HepG2 (cell line): ENCODE measurements at regions not wholly inside any gene's neighbourhood (a gene's known extent, or its start where the extent isn't known, plus 50 kb on each side); places are given as distances from the start of the nearest gene placed in this dataset.

Experiments
- ATAC-seq: fragments of 200-7000 bp; cut with Tn5 transposase; 3 replicates; pipeline ENCODE4 v1.9.1; 2020; ENCODE audit warnings: mild to moderate bottlenecking, moderate library complexity
- BruUV-seq: library from RNA; stranded (reverse); fragments of 400-500 nt; replicated peaks from 2 replicates; lab custom pipeline; 2021; lab: Mats Ljungman, UMichigan
- CTCF ChIA-PET: fragments of 300-600 bp; formaldehyde crosslinking; extraction: SDS; loops from one replicate; lab custom pipeline; 2021; ENCODE audit warnings: low total read pairs, inconsistent platforms, low intra/inter-chr PET ratio; lab: Yijun Ruan, JAX
- POLR2A ChIA-PET: fragments of 350-600 bp; sonication (Branson Sonifier 250); formaldehyde crosslinking; loops from one replicate; lab custom pipeline; 2020; ENCODE audit warnings: antibody characterized with exemption, inconsistent platforms; lab: Yijun Ruan, JAX
- DNase-seq: peaks from one replicate; pipeline ENCODE4 v3.0.0-alpha.2; 2015; ENCODE audit warnings: low spot score
- FAIRE-seq: peaks from 3 replicates; lab custom pipeline; 2011; peaks lifted over from hg19 to GRCh38; lab: Jason Lieb, UNC
- H2AFZ ChIP-seq: one replicate; pipeline ENCODE4 v1.6.1; 2011; ENCODE audit warnings: low read length, inconsistent platforms
- H3K27ac ChIP-seq: fragments of 300-600 bp; 3 replicates; pipeline ENCODE4 v1.8.0; 2011; ENCODE audit warnings: mixed run types, mild to moderate bottlenecking, mixed read lengths, low read length, inconsistent platforms; ENCODE audit not compliant: insufficient read depth; ENCODE audit errors: extremely low read length
- H3K27me3 ChIP-seq, 2 experiments: fragments of 200-600 bp in 1 of 2; 2 replicates in 1 of 2; 3 replicates in 1 of 2; pipeline versions ENCODE4 v1.6.0 to v1.8.0; 2011; ENCODE audit warnings: low read length in 2 of 2, mild to moderate bottlenecking in 2 of 2, moderate library complexity in 2 of 2, inconsistent platforms in 1 of 2; ENCODE audit not compliant: insufficient read depth in 2 of 2, control insufficient read depth in 1 of 2
- H3K36me3 ChIP-seq, 2 experiments: fragments of 200-600 bp in 1 of 2; replicated peaks in 1 of 2; 2 replicates in 1 of 2; 3 replicates in 1 of 2; pipeline versions ENCODE4 v1.5.1 to v1.8.0; 2011; ENCODE audit warnings: low read length in 2 of 2, inconsistent platforms in 1 of 2; ENCODE audit not compliant: insufficient read depth in 2 of 2, control insufficient read depth in 1 of 2
- H3K4me1 ChIP-seq: 2 replicates; pipeline ENCODE4 v1.5.1; 2012; ENCODE audit warnings: low read length, inconsistent platforms; ENCODE audit not compliant: insufficient read depth
- H3K4me2 ChIP-seq: 2 replicates; pipeline ENCODE4 v1.6.0; 2011; ENCODE audit warnings: low read depth, low read length, inconsistent platforms
- H3K4me3 ChIP-seq, 3 experiments: fragments of 200-600 bp in 1 of 3; sonication (generic), shearing (Covaris generic) in 1 of 3; replicated peaks in 1 of 3; 2 replicates each; pipeline ENCODE4 v1.5.1; 2011 to 2016; ENCODE audit warnings: low read length in 3 of 3, inconsistent platforms in 2 of 3, low read depth in 2 of 3, mild to moderate bottlenecking in 2 of 3, control low read depth in 1 of 3, mixed read lengths in 1 of 3; ENCODE audit not compliant: insufficient read depth in 1 of 3
- H3K79me2 ChIP-seq: one replicate; pipeline ENCODE4 v1.6.1; 2011; ENCODE audit warnings: low read length, inconsistent platforms; ENCODE audit not compliant: insufficient read depth
- H3K9ac ChIP-seq: 2 replicates; pipeline ENCODE4 v1.6.0; 2011; ENCODE audit warnings: mild to moderate bottlenecking, low read depth, low read length, inconsistent platforms; ENCODE audit not compliant: insufficient read depth
- H3K9me3 ChIP-seq: 2 replicates; pipeline ENCODE4 v1.5.1; 2012; ENCODE audit warnings: mild to moderate bottlenecking, low read length
- H4K20me1 ChIP-seq: 2 replicates; pipeline ENCODE4 v1.6.0; 2011; ENCODE audit warnings: inconsistent platforms, mild to moderate bottlenecking, low read length, moderate library complexity; ENCODE audit not compliant: insufficient read depth
- HOXA5 ChIP-seq: sonication (generic); formaldehyde crosslinking; IDR thresholded peaks from 2 replicates; pipeline ENCODE4 v1.4.0; 2020; ENCODE audit warnings: missing genetic modification reagents
- JARID2 ChIP-seq: sonication (generic); formaldehyde crosslinking; IDR thresholded peaks from 2 replicates; pipeline ENCODE4 v1.8.1; 2023; ENCODE audit warnings: missing genetic modification reagents, inconsistent platforms; ENCODE audit not compliant: insufficient replicate concordance
- PAF1 ChIP-seq: IDR thresholded peaks from 2 replicates; pipeline ENCODE4 v1.6.1; 2016; ENCODE audit warnings: missing genetic modification reagents, missing compliant biosample characterization
- TBP ChIP-seq: sonication (generic); formaldehyde crosslinking; IDR thresholded peaks from 2 replicates; pipeline ENCODE4 v1.5.0; 2020; ENCODE audit warnings: missing genetic modification reagents
- ZNF484 ChIP-seq: sonication (generic); formaldehyde crosslinking; IDR thresholded peaks from 2 replicates; pipeline ENCODE4 v1.5.1; 2020; ENCODE audit warnings: mild to moderate bottlenecking, low read depth, missing genetic modification reagents, borderline replicate concordance
- ZNF749 ChIP-seq: sonication (generic); formaldehyde crosslinking; IDR thresholded peaks from 2 replicates; pipeline ENCODE4 v1.8.0; 2022; ENCODE audit warnings: mild to moderate bottlenecking, missing genetic modification reagents, moderate library complexity, borderline replicate concordance
- WGBS: methylation state at CpG from one replicate; pipeline ENCODE4 v1.1.6; 2017; ENCODE audit warnings: low lambda C conversion rate; 5-methylcytosine and 5-hydroxymethylcytosine counted together
- in situ Hi-C: cut with HindIII; loops from 2 replicates; pipeline ENCODE4 v1.10.0; 2017; ENCODE audit warnings: low pct_unique_long_range_greater_than_20kb; ENCODE audit not compliant: extremely low pct_ligation_motif_present
- intact Hi-C: fragments of 100-400 bp; cut with micrococcal nuclease; formaldehyde crosslinking; loops from one replicate; pipeline ENCODE4 v1.10.0; 2022; ENCODE audit not compliant: unreplicated experiment
- TF ChIP-seq, protein P1 (sequence below): sonication (generic); formaldehyde crosslinking; IDR thresholded peaks from 2 replicates; pipeline ENCODE4 v1.4.0; 2020; ENCODE audit warnings: missing genetic modification reagents
- TF ChIP-seq, protein P2 (sequence below): sonication (generic); formaldehyde crosslinking; IDR thresholded peaks from 2 replicates; pipeline ENCODE4 v1.5.1; 2020; ENCODE audit warnings: missing genetic modification reagents, mild to moderate bottlenecking, borderline replicate concordance
- TF ChIP-seq, protein P3 (sequence below): conservative IDR thresholded peaks from 2 replicates; pipeline ENCODE4 v1.6.1; 2018; ENCODE audit warnings: missing genetic modification reagents
- TF ChIP-seq, protein P4 (sequence below): IDR thresholded peaks from 2 replicates; pipeline ENCODE4 v1.6.1; 2016; ENCODE audit warnings: missing biosample characterization, missing genetic modification reagents, low read depth

DNA sequence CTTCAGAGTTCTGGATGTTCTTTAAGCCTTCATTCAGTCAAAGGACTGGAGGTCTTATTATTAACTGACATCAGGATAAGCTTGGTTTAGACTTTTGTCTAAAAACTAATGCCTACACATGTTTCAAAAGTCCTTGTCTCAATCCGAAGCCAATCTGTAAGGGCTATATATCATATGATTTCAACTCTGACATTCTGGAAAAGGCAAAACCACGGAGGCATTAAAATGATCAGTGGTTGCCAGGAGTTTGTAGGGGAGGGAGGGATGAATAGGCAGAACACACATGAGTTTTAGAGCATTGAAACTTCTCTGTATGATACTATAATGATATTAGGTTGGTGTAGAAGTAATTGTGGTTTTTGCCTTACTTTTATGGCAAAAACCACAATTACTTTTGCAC lies 1285.8 kb upstream of the CITED2 start:
- H3K4me3 ChIP-seq = no peak overlapping the region
- intact Hi-C loops = no loop called here
- H3K27ac ChIP-seq = no peak overlapping the region
- H3K9ac ChIP-seq = no peak overlapping the region
- WGBS = 2% methylated on average over 2 of the region's 2 CpGs
- ATAC-seq = no peak
- TF ChIP-seq JARID2 (CRISPR knock-in tag) = no peak
- TF ChIP-seq, all 625 proteins: peak for 0
- DNase-seq (no peak), FAIRE-seq (no peak)
- Histone ChIP-seq H4K20me1 (no peaks in the 10 kb centered on the region), H3K4me2 (no peak overlapping the region), H3K36me3 (no peaks in the 10 kb centered on the region), H3K27me3 (no peaks in the 10 kb centered on the region), H3K9me3 (peaks cover 5% of the 10 kb centered on the region; the same call in 1 of the 2 replicates), H3K79me2 (no peaks in the 10 kb centered on the region), H2AFZ (no peak overlapping the region), H3K4me1 (no peaks in the 10 kb centered on the region)
- ChIA-PET CTCF (no interaction called here), POLR2A (no interaction called here)
- no TSS peak for BruUV-seq
- in situ Hi-C loops = no loop called here

DNA sequence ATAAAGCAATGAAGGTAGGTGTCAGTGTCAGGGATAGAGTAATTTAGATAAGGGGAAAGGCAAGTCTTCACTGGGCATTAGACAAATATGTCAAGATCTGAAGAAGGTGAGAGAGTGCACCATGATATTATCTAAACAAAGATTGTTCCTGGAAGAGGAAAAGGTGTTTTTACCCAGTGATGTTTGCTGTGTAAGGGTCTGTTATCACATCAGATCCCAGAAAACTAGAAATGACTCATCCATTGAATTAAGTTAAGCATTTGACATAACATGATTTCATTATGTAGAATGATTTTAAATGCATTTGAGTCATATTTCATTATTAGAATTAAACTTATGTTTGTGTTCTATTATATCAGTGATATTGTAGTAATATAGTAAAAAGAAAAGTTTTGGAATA lies 1279.5 kb upstream of the CITED2 start:
- no TSS peak for BruUV-seq
- Histone ChIP-seq H3K79me2 (no peaks in the 10 kb centered on the region), H3K4me2 (no peak overlapping the region), H3K27me3 (no peaks in the 10 kb centered on the region), H3K27ac (no peak overlapping the region), H4K20me1 (no peaks in the 10 kb centered on the region), H2AFZ (no peak overlapping the region), H3K9ac (no peak overlapping the region), H3K4me1 (no peaks in the 10 kb centered on the region), H3K36me3 (no peaks in the 10 kb centered on the region), H3K4me3 (no peak overlapping the region), H3K9me3 (peaks cover 17% of the 10 kb centered on the region; the same call in 1 of the 2 replicates)
- TF ChIP-seq TBP (CRISPR knock-in tag) (no peak), ZNF484 (CRISPR knock-in tag) (no peak), HOXA5 (CRISPR knock-in tag) (no peak), ZNF749 (CRISPR knock-in tag) (no peak), PAF1 (CRISPR knock-in tag) (no peak)
- TF ChIP-seq, protein P1, sequence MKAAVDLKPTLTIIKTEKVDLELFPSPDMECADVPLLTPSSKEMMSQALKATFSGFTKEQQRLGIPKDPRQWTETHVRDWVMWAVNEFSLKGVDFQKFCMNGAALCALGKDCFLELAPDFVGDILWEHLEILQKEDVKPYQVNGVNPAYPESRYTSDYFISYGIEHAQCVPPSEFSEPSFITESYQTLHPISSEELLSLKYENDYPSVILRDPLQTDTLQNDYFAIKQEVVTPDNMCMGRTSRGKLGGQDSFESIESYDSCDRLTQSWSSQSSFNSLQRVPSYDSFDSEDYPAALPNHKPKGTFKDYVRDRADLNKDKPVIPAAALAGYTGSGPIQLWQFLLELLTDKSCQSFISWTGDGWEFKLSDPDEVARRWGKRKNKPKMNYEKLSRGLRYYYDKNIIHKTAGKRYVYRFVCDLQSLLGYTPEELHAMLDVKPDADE = no peak
- TF ChIP-seq, protein P2, sequence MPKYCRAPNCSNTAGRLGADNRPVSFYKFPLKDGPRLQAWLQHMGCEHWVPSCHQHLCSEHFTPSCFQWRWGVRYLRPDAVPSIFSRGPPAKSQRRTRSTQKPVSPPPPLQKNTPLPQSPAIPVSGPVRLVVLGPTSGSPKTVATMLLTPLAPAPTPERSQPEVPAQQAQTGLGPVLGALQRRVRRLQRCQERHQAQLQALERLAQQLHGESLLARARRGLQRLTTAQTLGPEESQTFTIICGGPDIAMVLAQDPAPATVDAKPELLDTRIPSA = no peak
- TF ChIP-seq, protein P3, sequence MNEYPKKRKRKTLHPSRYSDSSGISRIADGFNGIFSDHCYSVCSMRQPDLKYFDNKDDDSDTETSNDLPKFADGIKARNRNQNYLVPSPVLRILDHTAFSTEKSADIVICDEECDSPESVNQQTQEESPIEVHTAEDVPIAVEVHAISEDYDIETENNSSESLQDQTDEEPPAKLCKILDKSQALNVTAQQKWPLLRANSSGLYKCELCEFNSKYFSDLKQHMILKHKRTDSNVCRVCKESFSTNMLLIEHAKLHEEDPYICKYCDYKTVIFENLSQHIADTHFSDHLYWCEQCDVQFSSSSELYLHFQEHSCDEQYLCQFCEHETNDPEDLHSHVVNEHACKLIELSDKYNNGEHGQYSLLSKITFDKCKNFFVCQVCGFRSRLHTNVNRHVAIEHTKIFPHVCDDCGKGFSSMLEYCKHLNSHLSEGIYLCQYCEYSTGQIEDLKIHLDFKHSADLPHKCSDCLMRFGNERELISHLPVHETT = no peak
- TF ChIP-seq, protein P4, sequence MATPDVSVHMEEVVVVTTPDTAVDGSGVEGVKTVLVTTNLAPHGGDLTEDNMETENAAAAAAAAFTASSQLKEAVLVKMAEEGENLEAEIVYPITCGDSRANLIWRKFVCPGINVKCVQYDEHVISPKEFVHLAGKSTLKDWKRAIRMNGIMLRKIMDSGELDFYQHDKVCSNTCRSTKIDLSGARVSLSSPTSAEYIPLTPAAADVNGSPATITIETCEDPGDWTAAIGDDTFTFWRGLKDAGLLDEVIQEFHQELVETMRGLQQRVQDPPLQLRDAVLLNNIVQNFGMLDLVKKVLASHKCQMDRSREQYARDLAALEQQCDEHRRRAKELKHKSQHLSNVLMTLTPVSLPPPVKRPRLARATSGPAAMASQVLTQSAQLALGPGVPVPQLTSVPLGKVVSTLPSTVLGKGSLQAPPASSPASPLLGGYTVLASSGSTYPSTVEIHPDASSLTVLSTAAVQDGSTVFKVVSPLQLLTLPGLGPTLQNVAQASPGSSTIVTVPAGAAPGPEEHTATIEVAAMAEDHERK (CRISPR knock-in tag) = no peak
- DNase-seq (no peak), ATAC-seq (no peak), FAIRE-seq (no peak)
- ChIA-PET CTCF (no interaction called here), POLR2A (no interaction called here)
- in situ Hi-C loops = no loop called here
- intact Hi-C loops = no loop called here
